ENCODE measurements at regions not wholly inside any gene's neighbourhood (a gene's known extent, or its start where the extent isn't known, plus 50 kb on each side); places are given as distances from the start of the nearest gene placed in this dataset.

DNA sequence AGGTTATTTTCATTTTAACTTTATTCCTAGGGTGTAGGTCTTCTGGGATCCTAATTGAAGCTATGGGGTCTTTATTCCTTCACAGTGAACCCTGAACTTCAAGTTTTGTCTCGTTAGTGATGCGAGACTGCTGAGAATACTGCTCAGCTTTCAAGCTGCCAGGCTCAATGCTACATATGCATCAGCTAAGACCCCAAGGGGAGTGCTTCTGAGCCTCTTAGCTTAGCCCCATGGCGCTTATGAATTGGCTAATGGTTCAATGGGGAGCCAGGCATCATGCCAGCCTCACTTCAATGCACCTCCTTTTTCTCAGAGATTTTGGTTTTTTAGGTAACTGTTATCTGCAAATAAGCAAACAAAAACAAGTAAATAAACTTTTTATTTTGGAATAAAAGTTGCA is 94.1 kb upstream of the SIAH1 start:
- Histone ChIP-seq H3K27ac (ENCODE audit: insufficient read depth, low read depth, low read length) (no peak overlapping the region), H3K9ac (replicated peaks; ENCODE audit: extremely low read depth, insufficient read depth, low read length) (no peak overlapping the region), H3K36me3 (ENCODE audit: control insufficient read depth in 2 of 2, extremely low read depth in 1 of 2, insufficient read depth in 2 of 2, low read length in 2 of 2) (no peaks in the 10 kb centered on the region), H3K79me2 (ENCODE audit: control insufficient read depth, insufficient read depth, low read length) (no peaks in the 10 kb centered on the region), H3K4me2 (ENCODE audit: insufficient read depth, low read length) (no peak overlapping the region), H3K27me3 (ENCODE audit: control insufficient read depth in 2 of 2, insufficient read depth in 2 of 2, low read length in 2 of 2) (peaks cover 0 to 2% of the 10 kb centered on the region in 2 experiments), H3K4me1 (ENCODE audit: control insufficient read depth, extremely low read depth, insufficient read depth, low read length) (no peaks in the 10 kb centered on the region), H3K4me3 (replicated peaks in 1 of 3; ENCODE audit: insufficient read depth in 1 of 3, low read depth in 1 of 3, low read length in 3 of 3) (no peak overlapping the region), H3K9me1 (replicated peaks; ENCODE audit: control insufficient read depth, extremely low read depth, insufficient read depth, low read length) (no peaks in the 10 kb centered on the region), H2AFZ (ENCODE audit: low read depth, low read length) (no peak overlapping the region), H4K20me1 (replicated peaks; ENCODE audit: control insufficient read depth, extremely low read depth, insufficient read depth, low read length) (no peaks in the 10 kb centered on the region), H3K9me3 (replicated peaks; ENCODE audit: control insufficient read depth, insufficient read depth, low read length) (no peaks in the 10 kb centered on the region)
- ChIA-PET POLR2A (no interaction called here), CTCF (no interaction called here)
- intact Hi-C loops (cut with micrococcal nuclease) (no loop called here), dilution Hi-C loops (cut with MboI; ENCODE audit: extremely low pct_ligation_motif_present, low sequenced_read_pairs) (no loop called here)
- DNase-seq (ENCODE audit: low read depth, low spot score) (no peak), FAIRE-seq (no peak)
- TF ChIP-seq EZH2 (IDR thresholded peaks at IDR 0.05; ENCODE audit: borderline replicate concordance, low read depth, low read length, severe bottlenecking): no peak
- no peak for TF ChIP-seq POLR2A (IDR thresholded peaks at IDR 0.05; ENCODE audit: low read depth, low read length)
- TF ChIP-seq JUN (IDR thresholded peaks at IDR 0.05; ENCODE audit: borderline replicate concordance, insufficient read depth, insufficient read length, low read depth): no peak
- no peak for TF ChIP-seq MYC (IDR thresholded peaks at IDR 0.05; ENCODE audit: low read depth, low read length)
- TF ChIP-seq, protein P1, sequence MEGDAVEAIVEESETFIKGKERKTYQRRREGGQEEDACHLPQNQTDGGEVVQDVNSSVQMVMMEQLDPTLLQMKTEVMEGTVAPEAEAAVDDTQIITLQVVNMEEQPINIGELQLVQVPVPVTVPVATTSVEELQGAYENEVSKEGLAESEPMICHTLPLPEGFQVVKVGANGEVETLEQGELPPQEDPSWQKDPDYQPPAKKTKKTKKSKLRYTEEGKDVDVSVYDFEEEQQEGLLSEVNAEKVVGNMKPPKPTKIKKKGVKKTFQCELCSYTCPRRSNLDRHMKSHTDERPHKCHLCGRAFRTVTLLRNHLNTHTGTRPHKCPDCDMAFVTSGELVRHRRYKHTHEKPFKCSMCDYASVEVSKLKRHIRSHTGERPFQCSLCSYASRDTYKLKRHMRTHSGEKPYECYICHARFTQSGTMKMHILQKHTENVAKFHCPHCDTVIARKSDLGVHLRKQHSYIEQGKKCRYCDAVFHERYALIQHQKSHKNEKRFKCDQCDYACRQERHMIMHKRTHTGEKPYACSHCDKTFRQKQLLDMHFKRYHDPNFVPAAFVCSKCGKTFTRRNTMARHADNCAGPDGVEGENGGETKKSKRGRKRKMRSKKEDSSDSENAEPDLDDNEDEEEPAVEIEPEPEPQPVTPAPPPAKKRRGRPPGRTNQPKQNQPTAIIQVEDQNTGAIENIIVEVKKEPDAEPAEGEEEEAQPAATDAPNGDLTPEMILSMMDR (IDR thresholded peaks at IDR 0.05; ENCODE audit: extremely low read depth in 1 of 2, insufficient read depth in 1 of 2, low read depth in 1 of 2, low read length in 2 of 2): no peak
- no peak for TF ChIP-seq POLR2AphosphoS5 (IDR thresholded peaks at IDR 0.05; ENCODE audit: insufficient read depth, low read depth, low read length)
- no TSS peak for BruUV-seq (replicated peaks)

DNA sequence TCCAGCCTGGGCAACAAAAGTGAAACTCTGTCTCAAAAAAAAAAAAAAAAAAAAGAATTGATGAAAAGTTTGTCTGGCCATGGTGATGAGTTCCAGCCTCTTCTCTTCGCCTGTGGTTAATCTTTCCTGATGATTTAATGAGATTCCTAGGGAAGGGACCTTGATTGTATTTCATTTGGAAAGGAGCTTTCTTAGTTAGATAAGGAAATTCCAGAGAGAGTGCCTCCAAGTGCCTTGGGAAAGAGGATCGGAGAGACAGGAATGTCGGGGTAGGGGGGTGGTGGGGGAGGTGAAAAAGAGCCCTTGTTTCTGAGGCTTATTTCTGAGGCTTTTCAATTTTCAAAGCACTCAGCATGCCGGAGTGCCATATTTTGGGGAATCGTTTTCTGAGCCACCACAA is 93.2 kb upstream of the SIAH1 start:
- no peaks in the 10 kb centered on the region for H3K9me1 ChIP-seq (replicated peaks; ENCODE audit: control insufficient read depth, extremely low read depth, insufficient read depth, low read length)
- no peaks in the 10 kb centered on the region for H4K20me1 ChIP-seq (replicated peaks; ENCODE audit: control insufficient read depth, extremely low read depth, insufficient read depth, low read length)
- H3K4me3 ChIP-seq (replicated peaks in 1 of 3; ENCODE audit: insufficient read depth in 1 of 3, low read depth in 1 of 3, low read length in 3 of 3): no peak overlapping the region
- no peak overlapping the region for H3K9ac ChIP-seq (replicated peaks; ENCODE audit: extremely low read depth, insufficient read depth, low read length)
- no TSS peak for BruUV-seq (replicated peaks)
- TF ChIP-seq MYC (IDR thresholded peaks at IDR 0.05; ENCODE audit: low read depth, low read length): no peak
- TF ChIP-seq, protein P2, sequence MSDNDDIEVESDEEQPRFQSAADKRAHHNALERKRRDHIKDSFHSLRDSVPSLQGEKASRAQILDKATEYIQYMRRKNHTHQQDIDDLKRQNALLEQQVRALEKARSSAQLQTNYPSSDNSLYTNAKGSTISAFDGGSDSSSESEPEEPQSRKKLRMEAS (IDR thresholded peaks at IDR 0.05; ENCODE audit: insufficient read depth, insufficient read length): no peak
- TF ChIP-seq FOS (IDR thresholded peaks at IDR 0.05; ENCODE audit: borderline replicate concordance, insufficient read depth, low read length): no peak
- TF ChIP-seq GATA2 (IDR thresholded peaks at IDR 0.05; ENCODE audit: insufficient read depth, insufficient read length, low read depth, low read length): no peak
- TF ChIP-seq, protein P1 (IDR thresholded peaks at IDR 0.05; ENCODE audit: extremely low read depth in 1 of 2, insufficient read depth in 1 of 2, low read depth in 1 of 2, low read length in 2 of 2): no peak
- no peak for TF ChIP-seq POLR2A (IDR thresholded peaks at IDR 0.05; ENCODE audit: low read depth, low read length)
- no peak for TF ChIP-seq POLR2AphosphoS5 (IDR thresholded peaks at IDR 0.05; ENCODE audit: insufficient read depth, low read depth, low read length)
- no peak for TF ChIP-seq EZH2 (IDR thresholded peaks at IDR 0.05; ENCODE audit: borderline replicate concordance, low read depth, low read length, severe bottlenecking)
- TF ChIP-seq JUN (IDR thresholded peaks at IDR 0.05; ENCODE audit: borderline replicate concordance, insufficient read depth, insufficient read length, low read depth): no peak
- ChIA-PET CTCF (interaction anchor here (1.1 to 1.3 kb wide), 2 partner anchors 11 to 21 kb away, joined by 4 to 5 read pairs; no protein-coding TSS in a partner anchor), POLR2A (no interaction called here)
- peaks cover 0 to 2% of the 10 kb centered on the region in 2 experiments for H3K27me3 ChIP-seq (ENCODE audit: control insufficient read depth in 2 of 2, insufficient read depth in 2 of 2, low read length in 2 of 2)
- H3K4me2 ChIP-seq (ENCODE audit: insufficient read depth, low read length): no peak overlapping the region
- FAIRE-seq (no peak), DNase-seq (ENCODE audit: low read depth, low spot score) (no peak)
- no peaks in the 10 kb centered on the region for H3K9me3 ChIP-seq (replicated peaks; ENCODE audit: control insufficient read depth, insufficient read depth, low read length)
- H3K79me2 ChIP-seq (ENCODE audit: control insufficient read depth, insufficient read depth, low read length): no peaks in the 10 kb centered on the region
- no peaks in the 10 kb centered on the region for H3K4me1 ChIP-seq (ENCODE audit: control insufficient read depth, extremely low read depth, insufficient read depth, low read length)
- H3K27ac ChIP-seq (ENCODE audit: insufficient read depth, low read depth, low read length): no peak overlapping the region
- intact Hi-C loops (cut with micrococcal nuclease) (no loop called here), dilution Hi-C loops (cut with MboI; ENCODE audit: extremely low pct_ligation_motif_present, low sequenced_read_pairs) (no loop called here)
- no peak overlapping the region for H2AFZ ChIP-seq (ENCODE audit: low read depth, low read length)
- no peaks in the 10 kb centered on the region for H3K36me3 ChIP-seq (ENCODE audit: control insufficient read depth in 2 of 2, extremely low read depth in 1 of 2, insufficient read depth in 2 of 2, low read length in 2 of 2)

All from endothelial cell of umbilical vein (primary cell).